Ovary (tissue), 3 donors: ENCODE measurements at regions not wholly inside any gene's neighbourhood (a gene's known extent, or its start where the extent isn't known, plus 50 kb on each side); places are given as distances from the start of the nearest gene placed in this dataset.

ENCODE experiments used
- POLR2A ChIP-seq: fragments of 450-650 bp; IDR thresholded peaks from one replicate; pipeline ENCODE4 v1.6.1; 2017; ENCODE audit warnings: antibody characterized with exemption, mild to moderate bottlenecking, moderate library complexity
- TF ChIP-seq, protein P1 (sequence below), 3 donors: fragments of 450-650 bp in 2 of 3; fragments of 200-600 bp in 1 of 3; IDR thresholded peaks; one replicate each; pipeline versions ENCODE4 v1.5.1 to v1.8.0; 2016 to 2022; ENCODE audit warnings: antibody characterized with exemption in 3 of 3, mild to moderate bottlenecking in 1 of 3
- donor health status: DM: no; HTN: no; CAD: no.

DNA sequence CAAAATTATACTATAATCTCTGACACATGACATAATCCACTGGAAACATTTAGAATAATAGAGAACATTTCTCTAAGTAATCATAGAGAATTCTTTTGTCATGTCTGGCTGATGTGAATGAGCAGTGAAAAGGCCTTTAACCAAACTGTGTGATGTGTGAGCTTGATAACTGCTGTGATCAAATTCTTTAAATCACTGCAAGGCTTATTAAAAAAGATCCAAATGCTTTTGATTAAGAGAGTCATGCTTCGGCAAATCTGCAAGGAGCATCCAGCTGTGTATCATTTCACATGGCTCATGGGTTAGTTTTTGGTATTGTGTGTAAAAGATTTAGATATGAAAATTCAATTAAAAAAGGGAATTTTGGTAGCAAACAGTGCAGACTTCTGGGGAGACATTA, 58.6 kb upstream of the TFPI start:
- TF ChIP-seq, protein P1, sequence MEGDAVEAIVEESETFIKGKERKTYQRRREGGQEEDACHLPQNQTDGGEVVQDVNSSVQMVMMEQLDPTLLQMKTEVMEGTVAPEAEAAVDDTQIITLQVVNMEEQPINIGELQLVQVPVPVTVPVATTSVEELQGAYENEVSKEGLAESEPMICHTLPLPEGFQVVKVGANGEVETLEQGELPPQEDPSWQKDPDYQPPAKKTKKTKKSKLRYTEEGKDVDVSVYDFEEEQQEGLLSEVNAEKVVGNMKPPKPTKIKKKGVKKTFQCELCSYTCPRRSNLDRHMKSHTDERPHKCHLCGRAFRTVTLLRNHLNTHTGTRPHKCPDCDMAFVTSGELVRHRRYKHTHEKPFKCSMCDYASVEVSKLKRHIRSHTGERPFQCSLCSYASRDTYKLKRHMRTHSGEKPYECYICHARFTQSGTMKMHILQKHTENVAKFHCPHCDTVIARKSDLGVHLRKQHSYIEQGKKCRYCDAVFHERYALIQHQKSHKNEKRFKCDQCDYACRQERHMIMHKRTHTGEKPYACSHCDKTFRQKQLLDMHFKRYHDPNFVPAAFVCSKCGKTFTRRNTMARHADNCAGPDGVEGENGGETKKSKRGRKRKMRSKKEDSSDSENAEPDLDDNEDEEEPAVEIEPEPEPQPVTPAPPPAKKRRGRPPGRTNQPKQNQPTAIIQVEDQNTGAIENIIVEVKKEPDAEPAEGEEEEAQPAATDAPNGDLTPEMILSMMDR (IDR thresholded peaks at IDR 0.05) = no peak
- TF ChIP-seq POLR2A = no peak
